ENCODE measurements at regions not wholly inside any gene's neighbourhood (a gene's known extent, or its start where the extent isn't known, plus 50 kb on each side); places are given as distances from the start of the nearest gene placed in this dataset.

DNA sequence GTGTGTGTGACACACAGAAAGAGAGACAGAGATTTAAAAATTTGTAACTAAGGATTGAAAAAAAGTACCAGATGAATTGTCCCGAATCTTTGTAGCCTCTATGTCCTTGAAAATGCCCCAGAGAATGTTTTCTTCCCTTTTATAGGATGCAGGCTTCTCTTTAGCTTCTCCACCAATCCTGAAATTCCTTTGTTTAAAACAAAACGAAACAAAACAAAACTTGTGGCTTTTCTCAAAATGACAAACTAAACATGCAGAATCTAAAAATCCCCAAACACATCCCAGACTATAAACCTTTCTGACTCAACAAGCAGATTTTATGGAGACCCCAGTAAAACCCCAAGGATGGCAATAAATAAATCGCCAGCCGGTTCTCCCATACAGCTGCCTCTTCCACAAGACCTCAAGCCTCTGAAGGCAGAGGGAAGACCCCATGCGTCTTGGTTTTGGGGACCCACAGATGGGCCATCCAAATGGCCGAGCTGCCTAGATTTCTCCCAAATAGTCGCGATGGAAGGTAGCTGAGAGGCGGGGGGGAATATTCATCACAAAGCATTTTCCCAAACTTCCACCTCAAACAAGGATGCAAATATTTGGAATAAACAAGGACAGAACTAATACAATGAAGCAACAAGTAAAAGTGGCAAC lies 269.5 kb upstream of the FOXF1 start:
- H3K27ac ChIP-seq = no peak overlapping the region
- ChIA-PET CTCF (interaction anchor here (1.4 kb wide), 1 partner anchor 12 kb away, joined by 4 read pairs; no protein-coding TSS in a partner anchor), POLR2A (ENCODE audit: low non-redundant PET) (no interaction called here)
- DNase-seq (ENCODE audit: low spot score) = no peak
- TF ChIP-seq, protein P1, sequence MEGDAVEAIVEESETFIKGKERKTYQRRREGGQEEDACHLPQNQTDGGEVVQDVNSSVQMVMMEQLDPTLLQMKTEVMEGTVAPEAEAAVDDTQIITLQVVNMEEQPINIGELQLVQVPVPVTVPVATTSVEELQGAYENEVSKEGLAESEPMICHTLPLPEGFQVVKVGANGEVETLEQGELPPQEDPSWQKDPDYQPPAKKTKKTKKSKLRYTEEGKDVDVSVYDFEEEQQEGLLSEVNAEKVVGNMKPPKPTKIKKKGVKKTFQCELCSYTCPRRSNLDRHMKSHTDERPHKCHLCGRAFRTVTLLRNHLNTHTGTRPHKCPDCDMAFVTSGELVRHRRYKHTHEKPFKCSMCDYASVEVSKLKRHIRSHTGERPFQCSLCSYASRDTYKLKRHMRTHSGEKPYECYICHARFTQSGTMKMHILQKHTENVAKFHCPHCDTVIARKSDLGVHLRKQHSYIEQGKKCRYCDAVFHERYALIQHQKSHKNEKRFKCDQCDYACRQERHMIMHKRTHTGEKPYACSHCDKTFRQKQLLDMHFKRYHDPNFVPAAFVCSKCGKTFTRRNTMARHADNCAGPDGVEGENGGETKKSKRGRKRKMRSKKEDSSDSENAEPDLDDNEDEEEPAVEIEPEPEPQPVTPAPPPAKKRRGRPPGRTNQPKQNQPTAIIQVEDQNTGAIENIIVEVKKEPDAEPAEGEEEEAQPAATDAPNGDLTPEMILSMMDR (conservative IDR thresholded peaks at IDR 0.05; ENCODE audit: low read depth) = no peak

DNA sequence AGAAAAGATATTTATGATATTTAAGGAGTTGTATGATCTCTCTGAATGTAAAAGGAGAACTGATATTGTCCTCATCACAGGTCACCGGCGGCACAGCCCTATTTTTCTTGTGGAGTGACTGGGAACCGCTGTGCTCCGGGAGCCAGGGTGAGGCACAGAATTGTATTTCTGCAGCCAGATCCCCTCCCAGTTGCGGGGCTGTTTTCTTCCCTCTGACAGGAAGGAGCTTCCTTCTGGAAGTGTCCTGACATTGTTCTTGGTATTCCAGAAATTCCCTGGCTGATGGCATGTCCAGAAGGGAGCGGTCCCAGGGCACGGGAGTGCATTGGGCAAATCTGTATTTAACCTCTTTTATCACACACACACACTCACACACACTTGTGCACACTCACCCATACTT lies 268.6 kb upstream of the FOXF1 start:
- DNase-seq (ENCODE audit: low spot score) = no peak
- ChIA-PET CTCF (interaction anchor here (1.4 kb wide), 1 partner anchor 11 kb away, joined by 4 read pairs; no protein-coding TSS in a partner anchor), POLR2A (ENCODE audit: low non-redundant PET) (no interaction called here)
- H3K27ac ChIP-seq = no peak overlapping the region
- TF ChIP-seq, protein P1 (conservative IDR thresholded peaks at IDR 0.05; ENCODE audit: low read depth) = no peak

DNA sequence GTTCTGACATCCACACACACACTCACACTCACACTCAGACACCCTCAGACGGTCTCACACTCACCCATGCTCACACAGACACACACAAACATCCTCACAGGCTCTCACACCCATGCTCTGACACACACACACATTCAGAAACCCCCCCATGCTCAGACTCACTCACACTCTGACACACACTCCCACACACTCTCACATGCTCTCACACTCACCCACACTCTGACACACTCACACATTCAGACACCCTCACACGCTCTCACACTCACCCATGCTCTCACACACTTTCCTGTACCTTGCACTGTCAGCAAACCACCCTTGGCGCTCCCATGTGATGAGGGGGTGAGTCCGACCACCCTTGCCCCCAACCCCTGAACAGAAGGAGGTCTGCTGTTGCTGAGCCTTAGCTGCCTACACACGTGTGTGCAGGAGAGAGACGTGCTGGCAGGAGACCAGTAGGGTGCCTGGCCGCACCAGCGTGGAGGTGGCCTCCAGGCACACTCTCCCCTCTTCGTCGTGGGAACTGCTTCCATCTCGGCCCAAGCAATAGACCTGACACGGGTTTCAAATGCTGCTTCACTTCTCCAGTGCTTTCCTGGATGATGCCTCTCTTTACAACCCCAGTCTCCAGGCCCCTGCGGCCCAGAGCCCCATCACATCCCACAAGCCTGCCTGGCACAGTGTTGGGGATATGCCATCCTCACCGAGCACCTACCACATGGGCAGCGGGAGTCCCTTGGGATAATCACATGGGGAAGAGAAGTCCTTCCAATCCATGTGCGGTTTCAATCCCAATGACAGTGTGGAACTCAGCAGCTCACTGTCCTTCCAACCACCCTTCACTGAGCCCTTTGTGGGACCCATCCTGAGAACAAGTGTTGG lies 267.8 kb upstream of the FOXF1 start:
- ChIA-PET POLR2A (ENCODE audit: low non-redundant PET) (no interaction called here), CTCF (interaction anchor here (0.6 kb wide), 1 partner anchor 820 kb away, joined by 3 read pairs; no protein-coding TSS in a partner anchor)
- TF ChIP-seq, protein P1 (conservative IDR thresholded peaks at IDR 0.05; ENCODE audit: low read depth) = no peak
- no peak overlapping the region for H3K27ac ChIP-seq
- DNase-seq (ENCODE audit: low spot score) = no peak

DNA sequence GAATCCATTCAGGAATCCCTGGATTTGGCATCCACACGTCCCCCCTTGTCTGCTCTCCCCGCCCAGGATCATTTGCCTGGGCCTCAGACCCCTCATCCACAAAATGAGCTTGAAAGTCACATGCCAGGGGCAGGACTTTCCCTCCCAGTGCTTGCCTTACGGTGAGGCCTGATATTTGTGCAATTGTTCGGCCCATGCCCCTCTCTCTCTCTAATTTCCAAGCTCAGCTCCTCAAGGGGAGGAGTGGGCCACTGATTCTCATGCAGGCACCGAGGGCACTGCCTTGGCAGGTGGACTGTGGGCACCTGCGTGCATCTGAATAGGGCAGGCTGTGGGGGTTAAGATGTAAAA lies 267.2 kb upstream of the FOXF1 start:
- no peak for DNase-seq (ENCODE audit: low spot score)
- TF ChIP-seq, protein P1 (conservative IDR thresholded peaks at IDR 0.05; ENCODE audit: low read depth) = no peak
- ChIA-PET POLR2A (ENCODE audit: low non-redundant PET) (no interaction called here), CTCF (interaction anchor here (0.6 kb wide), 1 partner anchor 819 kb away, joined by 3 read pairs; no protein-coding TSS in a partner anchor)
- H3K27ac ChIP-seq = no peak overlapping the region

DNA sequence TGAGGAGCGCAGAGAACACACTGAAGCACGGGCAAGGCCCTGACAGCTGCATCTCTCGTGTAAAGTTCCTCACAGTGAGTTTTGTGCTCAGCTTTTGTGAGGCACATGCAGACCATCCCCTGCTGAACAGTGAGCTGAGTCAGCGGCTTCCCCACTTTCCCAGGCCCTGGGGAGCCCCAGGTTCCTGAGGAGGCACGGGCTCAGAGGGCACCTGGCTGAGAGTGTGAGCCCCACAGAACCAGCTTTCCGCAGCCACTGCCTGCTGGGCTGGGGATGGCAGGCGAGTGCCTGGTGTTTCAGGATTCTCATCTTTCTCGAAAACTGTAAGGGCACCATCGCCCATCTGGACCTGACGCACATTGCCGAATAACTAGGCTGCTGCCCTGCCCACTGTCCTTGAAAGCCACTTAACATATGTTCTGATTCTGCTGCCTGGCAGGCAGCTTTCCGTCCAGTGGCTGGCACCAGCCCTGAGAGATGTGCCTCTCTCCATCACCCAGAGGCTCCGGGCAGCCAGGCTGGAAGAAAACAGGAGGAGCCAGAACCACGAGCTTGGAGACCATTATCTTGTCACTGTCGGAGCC lies 266.7 kb upstream of the FOXF1 start:
- TF ChIP-seq, protein P1 (conservative IDR thresholded peaks at IDR 0.05; ENCODE audit: low read depth) = no peak
- no peak for DNase-seq (ENCODE audit: low spot score)
- POLR2A ChIA-PET (ENCODE audit: low non-redundant PET) = no interaction called here
- CTCF ChIA-PET = no interaction called here
- H3K27ac ChIP-seq = no peak overlapping the region

DNA sequence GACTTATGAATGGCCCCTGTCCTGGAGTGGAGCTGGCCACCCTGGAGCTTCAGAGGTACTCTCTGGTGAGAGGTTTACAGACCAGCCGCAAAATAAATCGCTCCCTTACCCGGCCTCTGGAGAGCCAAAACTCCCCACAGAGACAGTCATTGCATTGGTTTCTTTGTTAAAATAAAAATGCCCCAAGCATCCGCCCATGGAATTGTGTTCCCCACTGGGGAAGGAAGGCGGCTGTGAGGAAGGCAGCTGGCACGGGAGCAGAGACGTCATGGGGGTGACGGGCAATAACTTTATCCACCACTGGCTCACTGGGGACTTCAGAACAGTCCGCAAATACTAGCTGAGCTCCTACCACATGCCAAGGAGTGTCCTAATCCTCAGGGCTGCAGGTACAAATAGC lies 266.2 kb upstream of the FOXF1 start:
- ChIA-PET CTCF (no interaction called here), POLR2A (ENCODE audit: low non-redundant PET) (no interaction called here)
- H3K27ac ChIP-seq = no peak overlapping the region
- DNase-seq (ENCODE audit: low spot score) = no peak
- TF ChIP-seq, protein P1 (conservative IDR thresholded peaks at IDR 0.05; ENCODE audit: low read depth) = no peak
